HG02840 (cell line): ENCODE measurements at regions not wholly inside any gene's neighbourhood (a gene's known extent, or its start where the extent isn't known, plus 50 kb on each side); places are given as distances from the start of the nearest gene placed in this dataset.

Experiments
- ATAC-seq: cut with Tn5 transposase; IDR thresholded peaks from one replicate; pipeline ENCODE4 v1.9.1; 2021; ENCODE audit warnings: mild to moderate bottlenecking, moderate library complexity, moderate number of reproducible peaks; ENCODE audit not compliant: unreplicated experiment, low FRiP score

DNA sequence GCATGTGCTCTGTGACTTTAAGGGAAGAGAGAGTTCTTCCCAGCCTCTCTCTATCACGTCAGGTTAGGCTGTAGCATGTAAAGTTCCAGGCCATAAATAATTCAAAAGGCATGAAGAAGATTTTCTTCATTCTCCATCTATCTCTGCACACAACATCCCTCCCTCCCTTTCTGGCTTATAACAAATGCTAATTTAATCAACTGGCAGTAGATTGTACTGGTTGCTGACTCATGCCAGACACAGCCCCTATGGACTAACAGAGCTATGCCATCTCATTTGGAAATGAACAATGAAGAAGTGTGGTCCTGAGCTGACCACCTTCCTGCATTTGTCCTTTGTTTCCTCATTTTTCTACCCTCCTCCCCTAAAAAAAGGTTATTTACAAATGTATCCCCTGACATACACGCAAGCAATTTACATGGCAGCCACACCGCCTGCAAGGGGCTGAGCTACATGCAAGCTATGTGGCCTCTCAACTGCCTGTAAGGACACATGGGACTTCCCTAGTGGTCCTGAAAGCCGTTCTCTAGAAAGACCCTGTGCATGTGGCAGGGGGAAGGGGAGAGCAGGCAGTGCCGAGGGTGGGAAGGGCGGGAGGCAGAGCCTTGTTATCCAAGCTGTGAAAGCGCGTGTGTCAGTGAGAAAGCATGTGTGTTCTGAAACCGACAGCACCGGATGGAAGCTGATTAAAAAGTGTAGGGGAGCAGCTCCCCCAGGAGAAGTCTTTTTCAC lies 90.9 kb upstream of the KLF7 start:
- no peak for ATAC-seq

DNA sequence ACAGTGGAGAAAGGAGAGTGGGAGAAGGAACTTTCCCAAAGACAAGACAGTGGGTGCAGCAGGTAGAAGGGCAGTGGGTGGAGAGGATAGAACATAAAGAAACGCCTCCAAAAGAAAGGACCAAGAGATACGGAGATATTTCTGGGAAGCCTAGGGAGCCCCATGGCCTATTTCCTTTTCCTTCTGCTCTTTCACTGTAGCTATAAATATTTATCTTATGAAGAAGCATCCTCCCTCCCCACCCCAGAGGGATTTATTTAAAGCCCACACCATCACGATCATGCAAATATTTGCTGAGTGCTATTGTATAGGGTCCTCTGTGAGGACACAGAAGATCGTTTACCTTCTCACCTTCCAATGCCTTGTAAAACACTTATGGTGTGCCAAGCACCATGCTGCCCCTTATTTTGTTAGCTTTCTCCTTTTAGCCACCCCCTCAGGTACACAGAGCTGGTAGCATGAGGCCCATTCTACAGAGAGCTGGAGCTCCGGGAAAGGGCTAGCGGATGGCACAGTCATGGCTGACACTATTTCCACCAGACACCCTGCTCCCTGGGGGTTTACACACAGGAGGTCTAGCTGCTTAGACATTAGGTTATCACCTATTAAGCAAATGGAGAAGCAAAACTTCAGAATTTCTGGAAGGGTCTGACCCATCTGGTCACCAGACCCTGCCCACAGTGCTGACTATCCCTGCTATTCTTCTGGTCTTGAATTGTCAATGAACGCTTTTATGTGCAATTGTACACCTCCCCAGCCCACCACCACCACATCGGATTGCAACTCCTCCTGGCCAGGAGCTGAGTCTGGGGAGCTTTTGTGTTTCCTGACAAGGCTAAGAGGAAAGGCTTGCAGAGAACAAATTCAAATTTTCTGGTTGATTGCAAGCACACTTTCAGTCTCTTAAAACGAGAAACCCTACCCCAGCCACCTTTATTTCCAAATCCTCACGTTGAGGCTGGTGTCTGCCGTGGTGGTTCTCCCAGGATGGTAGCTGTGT lies 91.8 kb upstream of the KLF7 start:
- ATAC-seq, result no peak

DNA sequence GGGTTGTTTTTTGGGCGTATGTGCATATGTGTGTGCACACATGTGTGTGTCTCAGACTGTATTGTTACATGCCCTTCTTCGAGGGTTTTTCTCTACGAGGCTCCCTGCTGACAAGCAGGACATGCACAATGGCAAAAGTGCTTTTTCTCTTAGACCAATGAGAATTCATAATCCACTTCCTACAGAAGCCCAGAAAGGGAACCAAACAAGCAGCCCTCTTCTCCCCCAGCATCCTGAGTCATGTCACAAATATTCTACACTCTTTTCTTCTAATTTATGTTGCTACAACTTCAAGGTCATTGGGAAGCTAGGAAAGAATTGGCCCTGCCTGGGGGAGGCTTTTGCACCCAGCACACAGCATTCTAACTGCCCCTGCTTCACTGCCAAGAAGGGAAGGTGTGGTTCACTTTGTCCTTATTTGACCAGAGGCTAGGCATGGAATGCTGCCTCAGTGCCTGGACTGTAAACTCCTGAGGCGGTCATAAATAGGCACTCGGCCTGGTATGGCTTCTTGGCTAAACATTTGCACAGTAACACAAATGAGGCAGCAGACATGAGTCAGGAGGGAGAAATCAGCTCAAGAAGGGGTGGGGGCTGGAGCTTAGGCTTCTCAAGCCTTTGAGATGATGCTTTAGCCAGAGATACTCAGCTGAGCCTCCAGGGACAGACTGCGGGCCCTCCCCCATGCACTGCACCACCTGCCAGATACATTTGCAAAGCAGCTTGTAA lies 92.7 kb upstream of the KLF7 start:
- ATAC-seq, result no peak

DNA sequence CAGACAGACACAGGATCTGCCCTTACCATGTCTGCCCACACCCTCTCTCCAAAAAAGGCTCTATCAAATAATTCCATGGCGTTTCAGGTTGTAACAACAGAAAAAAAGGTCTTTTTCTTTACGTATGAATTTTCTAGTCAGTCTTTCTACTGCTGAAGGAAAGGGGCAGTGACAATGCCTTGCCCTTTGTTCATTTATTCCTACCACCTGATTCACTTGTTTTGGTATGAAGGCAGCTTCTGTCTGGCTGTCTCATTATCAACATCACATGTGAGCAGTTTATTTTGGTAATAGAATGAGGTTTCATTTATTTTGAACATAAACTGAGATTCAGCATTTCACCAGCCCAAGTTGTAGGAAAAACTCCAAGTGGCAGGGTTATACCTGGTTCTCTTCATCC lies 94.3 kb upstream of the KLF7 start:
- no peak for ATAC-seq

DNA sequence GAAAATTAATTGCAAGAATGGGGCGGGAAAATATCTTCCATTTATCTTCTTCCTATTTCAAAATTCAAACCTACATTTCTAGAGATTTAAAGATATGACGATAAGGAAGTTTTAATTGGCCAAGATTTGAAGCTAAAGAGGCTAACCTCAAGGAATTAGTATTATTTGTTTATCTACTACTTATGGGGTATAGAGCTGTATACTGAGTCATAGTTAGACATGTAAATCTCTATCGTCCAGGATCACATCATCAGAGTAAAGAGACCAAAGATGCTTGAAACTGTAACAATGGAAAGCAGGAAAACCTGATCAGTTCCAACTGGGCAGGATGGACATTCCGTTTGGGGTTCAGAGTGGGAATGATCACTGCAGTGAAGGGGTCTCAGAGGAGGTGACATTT lies 95.2 kb upstream of the KLF7 start:
- ATAC-seq, result no peak

DNA sequence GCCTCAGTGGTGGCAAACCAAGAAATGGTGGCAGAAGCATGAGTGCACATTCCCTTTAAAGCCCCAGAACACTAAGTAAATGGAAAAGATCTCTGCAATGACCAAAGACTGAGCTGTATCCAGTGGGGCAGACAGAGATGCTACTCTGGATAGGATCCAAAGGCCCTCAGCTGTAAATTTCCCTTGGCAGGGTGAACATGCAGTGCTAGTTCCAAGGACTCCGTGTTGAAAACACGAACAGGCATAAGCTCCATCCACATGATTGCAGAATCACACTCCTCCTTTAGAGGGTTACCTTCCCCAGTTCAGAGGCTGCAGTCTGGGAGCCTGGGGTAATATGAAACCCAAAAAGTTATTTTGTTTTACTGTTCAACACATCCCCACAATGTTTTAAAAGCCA lies 98.6 kb upstream of the KLF7 start:
- ATAC-seq, result no peak

DNA sequence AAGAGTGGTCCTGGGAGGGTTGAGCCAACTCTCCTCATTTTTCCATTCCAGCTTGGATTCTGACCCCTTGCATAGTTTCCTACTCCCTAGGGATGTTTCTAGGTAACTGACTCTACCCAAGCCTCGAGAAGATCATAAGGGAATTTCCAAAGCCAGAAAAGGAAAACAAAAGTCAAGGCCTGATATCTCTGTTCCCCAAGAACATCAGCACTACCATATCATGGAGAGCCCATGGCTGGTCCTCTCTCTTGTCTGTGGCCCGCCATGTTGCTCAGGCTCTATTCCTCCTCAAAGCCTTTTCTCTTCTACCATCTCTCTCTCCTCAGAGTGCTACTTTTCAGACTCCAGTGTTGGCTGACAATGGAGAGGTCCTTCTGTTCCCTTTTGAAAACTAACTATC lies 99.6 kb upstream of the KLF7 start:
- ATAC-seq, result no peak

DNA sequence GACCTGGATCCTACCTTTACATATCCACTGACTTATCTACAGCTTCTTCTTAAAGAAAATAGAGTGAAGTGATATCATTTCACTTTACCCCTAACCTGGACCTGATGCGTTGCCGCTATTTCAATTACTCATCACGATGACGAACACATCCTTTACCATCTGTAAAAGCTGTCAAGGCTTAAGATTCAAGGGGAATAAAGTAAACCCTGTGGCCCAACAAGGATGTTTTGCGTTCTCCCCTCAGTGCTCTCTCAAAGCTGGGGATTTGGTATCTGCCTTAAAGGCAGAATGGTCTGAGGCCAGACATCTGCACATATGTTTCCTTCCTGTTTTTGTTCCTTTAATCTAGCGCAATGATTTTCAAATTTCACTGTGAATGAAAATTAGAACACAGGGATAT lies 100.1 kb upstream of the KLF7 start:
- ATAC-seq, result no peak

DNA sequence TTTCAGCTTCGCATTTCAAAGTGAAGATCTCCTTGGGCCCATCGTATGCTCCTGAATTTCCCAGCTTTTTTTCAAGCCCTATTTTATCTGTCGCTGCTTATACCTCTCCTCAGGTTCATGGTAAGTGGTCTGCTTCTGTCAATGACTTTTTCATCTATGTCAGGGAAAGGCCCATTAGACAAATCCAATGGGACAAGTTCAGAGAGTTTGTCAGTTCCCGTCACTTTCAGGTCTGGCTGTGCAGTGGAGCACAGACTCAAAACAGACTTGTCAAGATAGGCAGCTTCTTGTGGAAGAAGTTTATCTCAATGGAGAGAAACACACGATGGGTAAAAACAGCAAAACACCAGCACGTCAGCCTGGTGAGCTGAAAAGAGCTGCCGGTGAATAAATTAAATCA lies 100.9 kb upstream of the KLF7 start:
- no peak for ATAC-seq

DNA sequence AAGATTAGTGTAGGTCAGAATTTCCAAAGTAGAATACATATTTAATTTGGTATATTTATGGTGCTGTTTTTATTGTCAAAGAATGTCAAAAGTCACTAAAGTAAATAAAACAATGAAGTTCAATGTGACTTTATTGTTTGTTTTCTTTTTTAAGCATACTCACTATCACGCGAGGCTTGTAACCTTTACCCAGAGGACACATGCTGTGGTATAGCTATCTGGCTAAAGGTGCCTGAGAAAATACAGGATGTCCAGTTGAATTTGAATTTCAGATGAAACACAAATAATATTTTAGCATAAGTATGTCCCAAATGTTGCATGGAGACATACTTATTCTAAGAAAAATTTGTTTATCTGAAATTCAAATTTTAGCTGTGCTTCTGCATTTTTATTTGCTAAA lies 103.3 kb upstream of the KLF7 start:
- no peak for ATAC-seq

DNA sequence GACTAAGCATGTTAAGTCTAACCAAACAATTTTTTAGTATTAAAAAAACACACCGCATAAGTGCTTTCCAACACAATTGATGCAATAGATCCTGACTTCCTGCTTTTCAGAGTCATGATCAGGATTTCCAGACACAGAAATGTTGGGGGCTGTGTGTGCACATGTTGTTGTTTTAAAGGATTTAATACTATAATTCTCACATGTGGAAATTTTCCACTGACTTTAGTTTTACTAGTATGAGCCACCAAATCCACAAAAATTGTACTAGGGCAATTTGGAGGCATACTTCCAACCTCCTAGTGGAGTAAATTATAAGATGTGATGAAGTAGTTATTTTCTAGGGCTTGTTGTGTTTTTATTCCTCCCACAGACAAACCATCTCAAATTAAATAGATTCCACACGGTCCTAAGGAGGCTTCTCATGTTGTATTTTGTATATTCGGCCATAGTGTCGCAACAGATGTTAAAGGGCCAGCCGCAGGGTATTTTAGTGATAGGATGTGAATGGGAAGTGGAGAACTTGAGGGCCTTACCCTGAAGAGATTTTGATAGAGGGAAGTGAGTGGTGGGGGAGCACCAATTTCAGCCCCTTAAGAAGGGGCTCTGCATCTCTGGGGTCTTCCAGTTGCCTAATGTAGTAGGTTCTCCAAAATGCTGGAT lies 108.9 kb upstream of the KLF7 start:
- ATAC-seq, result no peak

DNA sequence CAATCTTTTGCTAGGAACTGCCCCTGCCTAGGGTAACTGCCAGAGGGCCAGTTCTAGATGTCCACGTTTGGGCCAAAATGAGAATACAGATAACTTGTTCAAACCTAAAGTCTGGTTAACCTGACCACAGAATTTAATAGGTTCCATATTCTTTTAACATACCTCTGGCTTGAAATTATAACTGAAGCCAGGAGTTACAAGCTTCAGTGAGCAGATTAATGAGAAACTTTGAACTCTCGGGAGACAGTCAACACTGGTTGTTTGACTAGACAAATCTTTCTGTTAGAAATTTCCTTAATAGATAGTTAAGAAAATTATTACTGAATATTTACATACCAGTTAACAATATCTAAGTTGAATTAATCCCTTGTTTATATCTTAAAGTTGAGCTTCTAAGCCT lies 110.0 kb upstream of the KLF7 start:
- ATAC-seq, result no peak

DNA sequence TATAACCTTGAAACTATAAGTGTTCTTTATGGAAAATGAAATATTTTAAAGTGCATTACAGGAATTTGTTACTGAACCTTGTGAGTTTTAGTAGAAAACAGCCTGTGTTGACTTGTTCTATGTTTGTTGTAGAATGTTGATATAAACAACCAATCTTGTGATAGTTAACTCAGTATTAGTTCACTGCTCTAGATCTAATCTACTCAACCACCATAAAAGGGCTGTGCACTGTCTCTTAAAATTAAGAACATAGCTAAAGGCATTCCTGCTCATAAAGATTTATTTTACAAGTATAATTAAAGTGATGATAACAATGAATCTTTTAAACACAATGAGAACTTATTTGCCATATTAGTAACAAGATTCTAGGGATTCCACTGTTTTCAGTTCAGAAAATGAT lies 110.5 kb upstream of the KLF7 start:
- no peak for ATAC-seq

DNA sequence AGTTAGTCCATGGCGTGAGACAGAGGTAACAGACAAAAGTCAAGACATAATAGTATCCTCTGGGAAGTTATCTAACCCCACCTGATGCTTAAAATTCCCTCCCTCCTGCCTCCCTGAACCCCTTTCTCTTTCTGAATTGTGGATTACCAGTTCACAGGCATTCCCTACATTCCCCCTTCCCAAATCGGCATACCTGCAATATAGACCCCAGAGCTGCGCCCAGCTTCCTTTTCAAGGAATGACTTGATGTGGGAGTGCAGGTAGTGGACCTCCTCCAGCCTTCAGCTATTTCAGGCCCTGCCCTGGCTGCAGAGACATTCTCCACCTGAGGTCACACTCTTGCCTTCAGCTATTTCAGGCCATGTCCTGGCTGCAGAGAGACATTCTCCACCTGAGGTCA lies 111.1 kb upstream of the KLF7 start:
- ATAC-seq, result no peak

DNA sequence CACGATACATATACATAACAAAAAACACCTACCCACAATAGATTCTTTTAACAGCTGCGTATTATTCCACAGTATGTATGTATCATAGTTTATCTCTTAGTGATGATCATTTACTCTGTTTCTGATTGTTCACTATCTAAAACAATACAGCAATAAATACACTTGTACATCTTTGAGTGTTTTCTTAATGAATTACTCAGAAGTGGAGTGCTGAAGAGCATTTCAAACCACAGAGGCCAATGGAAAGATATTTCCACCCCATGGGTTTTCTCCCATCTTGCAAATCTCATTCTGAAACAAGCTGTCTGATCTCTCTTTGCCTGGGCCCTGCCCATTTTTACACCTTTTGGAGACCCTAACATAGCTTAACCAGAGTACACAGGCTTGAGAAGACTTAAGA lies 113.8 kb upstream of the KLF7 start:
- ATAC-seq, result no peak

DNA sequence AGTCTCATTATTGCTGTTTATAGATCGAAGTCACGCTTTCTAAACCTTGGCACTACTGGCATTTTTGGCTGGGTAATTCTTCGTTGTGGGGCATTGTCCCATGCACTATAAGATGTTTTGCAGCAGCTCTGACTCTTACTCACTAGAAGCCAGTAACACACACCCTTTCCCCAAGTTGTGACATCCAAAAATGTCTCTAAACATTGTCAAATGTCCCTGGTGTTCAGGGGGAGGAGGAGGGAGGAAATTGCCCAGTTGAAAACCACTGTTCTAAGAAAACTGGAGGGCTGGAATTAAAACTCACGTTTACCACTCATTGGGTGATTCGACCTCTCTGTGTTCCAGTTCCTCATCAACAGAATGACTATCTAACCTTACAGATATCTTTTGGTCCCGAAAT lies 115.7 kb upstream of the KLF7 start:
- ATAC-seq, result no peak

DNA sequence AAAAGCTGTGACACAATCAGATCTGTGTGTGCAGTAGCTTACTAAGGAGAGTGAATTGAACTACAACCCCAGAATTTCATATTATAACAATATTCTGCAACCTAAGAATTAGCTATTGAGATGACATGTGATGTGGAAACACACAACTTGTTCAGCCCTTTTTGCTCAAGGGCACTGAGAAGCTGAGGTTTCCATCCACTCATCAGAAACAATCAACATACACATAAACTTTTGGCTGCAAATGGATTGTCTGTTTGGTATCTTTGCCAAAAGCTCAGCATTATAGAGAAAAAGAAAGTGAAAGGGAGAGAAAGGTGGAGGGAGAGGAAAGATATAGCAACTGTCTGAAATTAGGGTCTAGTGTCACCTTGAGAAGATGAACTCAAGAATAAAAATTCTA lies 117.2 kb upstream of the KLF7 start:
- no peak for ATAC-seq

DNA sequence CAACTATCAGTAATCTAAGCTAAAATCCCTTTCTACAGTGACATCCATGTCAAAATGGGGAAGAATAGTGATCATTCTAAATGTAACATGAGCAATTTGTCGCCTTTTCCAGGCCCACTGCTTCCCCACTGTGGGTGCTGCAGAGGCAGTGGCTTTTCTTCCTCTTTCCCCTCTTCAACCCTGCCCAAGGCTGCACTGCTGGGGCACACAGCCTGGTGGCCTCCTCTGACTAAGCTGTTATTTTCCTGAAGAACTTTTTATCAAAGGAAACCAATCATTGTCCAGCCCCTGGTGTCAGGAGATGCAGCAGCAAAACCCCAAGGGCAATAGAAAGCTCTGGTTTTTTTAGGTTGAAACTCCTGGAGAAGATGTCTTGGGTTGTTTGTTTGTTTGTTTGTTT lies 117.6 kb upstream of the KLF7 start:
- no peak for ATAC-seq

DNA sequence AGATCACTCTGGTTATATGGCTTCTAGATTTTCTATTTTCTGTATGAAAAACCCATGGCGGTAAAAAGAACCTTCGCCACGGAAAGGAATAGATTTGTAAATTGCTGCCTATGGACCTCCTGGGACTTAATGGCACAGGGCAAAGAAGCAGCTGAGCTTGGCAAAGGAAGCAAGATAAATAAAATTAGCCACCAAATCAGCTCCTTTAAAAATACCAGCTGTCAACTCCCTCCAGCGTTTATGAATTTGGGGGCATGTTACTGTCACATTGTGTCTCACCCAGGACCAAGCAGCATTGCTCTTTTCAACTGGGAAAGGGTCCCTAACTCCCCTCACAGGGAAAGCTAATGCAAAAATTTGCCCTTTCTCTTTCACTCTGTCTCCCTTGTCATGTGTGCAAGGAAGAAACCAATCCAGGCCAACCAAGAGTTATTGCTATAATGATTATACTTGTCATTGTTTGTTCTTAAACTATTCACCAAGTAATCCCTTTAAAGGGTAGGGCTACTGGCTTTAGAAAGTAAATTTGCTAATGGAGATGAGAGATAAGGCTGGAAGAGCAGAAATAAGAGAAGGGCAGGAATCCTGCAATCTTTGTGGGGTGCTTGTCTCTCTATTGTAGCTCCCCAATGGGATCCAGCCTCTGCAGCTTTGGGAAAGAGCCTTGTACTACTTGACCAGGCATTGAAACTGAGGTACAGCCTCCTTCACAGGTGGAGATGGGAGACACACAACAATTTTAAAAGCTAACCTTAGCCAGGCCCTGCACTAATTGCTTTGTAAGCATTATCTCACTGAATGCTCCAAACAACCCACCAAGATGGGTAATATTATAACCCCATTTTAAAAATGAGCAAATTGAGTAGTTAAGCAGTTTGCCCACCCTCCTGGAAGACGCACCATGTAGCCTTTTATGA lies 119.1 kb upstream of the KLF7 start:
- no peak for ATAC-seq

DNA sequence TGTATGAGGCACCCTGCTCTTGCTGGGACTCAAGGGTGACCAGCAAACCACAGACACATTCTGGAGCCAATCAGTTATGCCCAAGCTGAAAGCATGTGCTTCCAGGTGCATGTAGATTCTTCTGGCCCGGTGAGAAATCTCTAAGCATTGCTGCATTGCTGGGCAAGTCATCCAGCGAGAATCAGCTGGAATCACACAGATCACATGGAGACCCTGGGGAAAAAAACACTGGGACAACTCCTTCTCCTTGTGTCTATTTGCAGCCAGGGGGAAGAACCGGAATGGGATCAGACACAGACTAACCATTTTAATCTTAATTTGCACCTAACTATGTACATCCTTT lies 119.7 kb upstream of the KLF7 start:
- ATAC-seq, result no peak
